ENCODE measurements at regions not wholly inside any gene's neighbourhood (a gene's known extent, or its start where the extent isn't known, plus 50 kb on each side); places are given as distances from the start of the nearest gene placed in this dataset.

- Histone ChIP-seq H3K9ac (ENCODE audit: insufficient read depth, low read length, poor library complexity, severe bottlenecking) (no peak overlapping the region), H3K4me1 (ENCODE audit: control insufficient read depth in 1 of 2, insufficient read depth in 2 of 2, low read length in 2 of 2) (no peaks in the 10 kb centered on the region), H3K27ac (ENCODE audit: low read depth in 1 of 2, low read length in 2 of 2) (no peak overlapping the region), H3K9me3 (replicated peaks in 1 of 2; ENCODE audit: control insufficient read depth in 1 of 2, insufficient read depth in 1 of 2, low read length in 2 of 2) (peaks cover 0 to 3% of the 10 kb centered on the region in 2 donors), H4K20me1 (ENCODE audit: insufficient read depth, low read length) (no peaks in the 10 kb centered on the region), H3K4me2 (replicated peaks; ENCODE audit: extremely low read depth, low read length, poor library complexity, severe bottlenecking) (no peak overlapping the region), H3K79me2 (ENCODE audit: insufficient read depth, low read length) (no peaks in the 10 kb centered on the region), H3K36me3 (replicated peaks in 1 of 2; ENCODE audit: control insufficient read depth in 1 of 2, insufficient read depth in 2 of 2, low read length in 2 of 2) (no peaks in the 10 kb centered on the region), H3K27me3 (ENCODE audit: control insufficient read depth in 2 of 2, insufficient read depth in 2 of 2, low read length in 2 of 2) (no peaks in the 10 kb centered on the region), H2AFZ (ENCODE audit: insufficient read depth, low read depth, low read length, poor library complexity, severe bottlenecking) (no peak overlapping the region), H3K4me3 (replicated peaks in 1 of 3; ENCODE audit: low read depth in 2 of 3, low read length in 3 of 3) (no peak overlapping the region)
- Mint-ChIP-seq H3K36me3 (no peaks in the 10 kb centered on the region), H3K27ac (no peak overlapping the region), H3K9me3 (peaks cover 0 to 4% (median 3%) of the 10 kb centered on the region in 7 donors), H3K27me3 (ENCODE audit: low read depth in 3 of 3) (peaks cover 0 to 1% (median 0%) of the 10 kb centered on the region in 3 donors), H3K4me3 (no peak overlapping the region), H3K4me1 (no peaks in the 10 kb centered on the region)
- no CpG with 5 or more reads among the region's 4 CpGs for WGBS (ENCODE audit: insufficient coverage)
- TF ChIP-seq CTCF (IDR thresholded peaks at IDR 0.05): no peak
- intact Hi-C loops (cut with micrococcal nuclease): no loop called here
- DNase-seq: no peak
These were observed 428.1 kb upstream of the PDE3A start for GRCh38 chr12:19940267-19940666.

GRCh38 chr12:19941096-19941495, 427.2 kb upstream of the PDE3A start:
- Histone ChIP-seq H3K4me2 (replicated peaks; ENCODE audit: extremely low read depth, low read length, poor library complexity, severe bottlenecking) (no peak overlapping the region), H2AFZ (ENCODE audit: insufficient read depth, low read depth, low read length, poor library complexity, severe bottlenecking) (no peak overlapping the region), H3K36me3 (replicated peaks in 1 of 2; ENCODE audit: control insufficient read depth in 1 of 2, insufficient read depth in 2 of 2, low read length in 2 of 2) (no peaks in the 10 kb centered on the region), H3K9me3 (replicated peaks in 1 of 2; ENCODE audit: control insufficient read depth in 1 of 2, insufficient read depth in 1 of 2, low read length in 2 of 2) (no peaks in the 10 kb centered on the region), H3K79me2 (ENCODE audit: insufficient read depth, low read length) (no peaks in the 10 kb centered on the region), H3K9ac (ENCODE audit: insufficient read depth, low read length, poor library complexity, severe bottlenecking) (no peak overlapping the region), H3K27me3 (ENCODE audit: control insufficient read depth in 2 of 2, insufficient read depth in 2 of 2, low read length in 2 of 2) (no peaks in the 10 kb centered on the region), H3K27ac (ENCODE audit: low read depth in 1 of 2, low read length in 2 of 2) (no peak overlapping the region), H3K4me1 (ENCODE audit: control insufficient read depth in 1 of 2, insufficient read depth in 2 of 2, low read length in 2 of 2) (no peaks in the 10 kb centered on the region), H3K4me3 (replicated peaks in 1 of 3; ENCODE audit: low read depth in 2 of 3, low read length in 3 of 3) (no peak overlapping the region), H4K20me1 (ENCODE audit: insufficient read depth, low read length) (no peaks in the 10 kb centered on the region)
- Mint-ChIP-seq H3K27me3 (ENCODE audit: low read depth in 3 of 3) (peaks cover 0 to 1% (median 0%) of the 10 kb centered on the region in 3 donors), H3K27ac (no peak overlapping the region), H3K36me3 (no peaks in the 10 kb centered on the region), H3K4me1 (no peaks in the 10 kb centered on the region), H3K4me3 (no peak overlapping the region), H3K9me3 (peaks cover 0 to 4% (median 2%) of the 10 kb centered on the region in 7 donors)
- no peak for DNase-seq
- intact Hi-C loops (cut with micrococcal nuclease): no loop called here
- TF ChIP-seq CTCF (IDR thresholded peaks at IDR 0.05): no peak
- 97% methylated on average over 20 of the region's 26 CpGs for WGBS (ENCODE audit: insufficient coverage)
